SK-N-SH treated with all-trans-retinoic acid at 6 μM for 48 hours (cell line): ENCODE measurements at regions not wholly inside any gene's neighbourhood (a gene's known extent, or its start where the extent isn't known, plus 50 kb on each side); places are given as distances from the start of the nearest gene placed in this dataset.

Experiments used
- GLIS3 ChIP-seq: fragments of 250-450 bp; sonication (Bioruptor Pico); IDR thresholded peaks from 2 replicates; pipeline ENCODE4 v1.5.0; 2020; ENCODE audit warnings: mild to moderate bottlenecking, moderate library complexity
- ISL1 ChIP-seq: fragments of 250-450 bp; sonication (Bioruptor Pico); IDR thresholded peaks from 2 replicates; pipeline ENCODE4 v2.1.2; 2022; ENCODE audit warnings: mild to moderate bottlenecking, moderate library complexity
- RARB ChIP-seq: fragments of 250-450 bp; sonication (Bioruptor Pico); IDR thresholded peaks from 2 replicates; pipeline ENCODE4 v1.8.0; 2021; ENCODE audit warnings: mild to moderate bottlenecking, moderate library complexity
- SNAI2 ChIP-seq: fragments of 250-450 bp; sonication (Bioruptor Pico); IDR thresholded peaks from 2 replicates; pipeline ENCODE4 v1.5.0; 2020; ENCODE audit warnings: mild to moderate bottlenecking, moderate library complexity
- TOX ChIP-seq: fragments of 250-450 bp; sonication (Bioruptor Pico); IDR thresholded peaks from 2 replicates; pipeline ENCODE4 v1.8.0; 2021; ENCODE audit warnings: mild to moderate bottlenecking, moderate library complexity, borderline replicate concordance
- ZFP30 ChIP-seq: fragments of 450-650 bp; formaldehyde crosslinking; IDR thresholded peaks from 2 replicates; pipeline ENCODE4 v1.5.0; 2022; ENCODE audit warnings: mild to moderate bottlenecking, moderate library complexity
- ZNF70 ChIP-seq: fragments of 450-650 bp; formaldehyde crosslinking; IDR thresholded peaks from 2 replicates; pipeline ENCODE4 v1.5.0; 2020; ENCODE audit warnings: mild to moderate bottlenecking, moderate library complexity
- TF ChIP-seq, protein P1 (sequence below): fragments of 250-450 bp; sonication (Bioruptor Pico); IDR thresholded peaks from 2 replicates; pipeline ENCODE4 v1.5.1; 2020; ENCODE audit warnings: low read depth, mild to moderate bottlenecking, moderate library complexity

DNA sequence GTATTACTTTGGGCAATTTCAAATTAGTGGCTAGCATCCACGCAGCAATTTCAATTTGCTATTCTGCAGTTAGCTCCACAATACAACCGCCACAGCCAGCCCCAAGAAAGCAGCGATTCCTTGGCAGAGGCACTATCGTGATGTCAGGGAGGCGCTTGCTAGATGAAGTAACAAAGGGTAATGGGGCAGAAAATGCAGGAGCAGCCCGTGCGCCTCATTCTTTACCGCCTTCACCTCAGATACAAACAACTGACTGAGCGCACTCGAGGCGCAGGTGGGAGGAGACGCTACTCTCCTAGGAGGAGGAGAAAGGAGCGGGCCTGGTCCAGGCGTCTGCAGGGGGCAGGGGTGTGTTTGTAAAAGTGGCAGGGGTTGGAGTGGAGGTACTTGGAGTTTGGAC lies 76.9 kb upstream of the ASB18 start:
- TF ChIP-seq ZFP30 (CRISPR knock-in tag) = no peak
- TF ChIP-seq GLIS3 (CRISPR knock-in tag) = no peak
- no peak for TF ChIP-seq RARB (CRISPR knock-in tag)
- TF ChIP-seq TOX (CRISPR knock-in tag) = no peak
- TF ChIP-seq, protein P1, sequence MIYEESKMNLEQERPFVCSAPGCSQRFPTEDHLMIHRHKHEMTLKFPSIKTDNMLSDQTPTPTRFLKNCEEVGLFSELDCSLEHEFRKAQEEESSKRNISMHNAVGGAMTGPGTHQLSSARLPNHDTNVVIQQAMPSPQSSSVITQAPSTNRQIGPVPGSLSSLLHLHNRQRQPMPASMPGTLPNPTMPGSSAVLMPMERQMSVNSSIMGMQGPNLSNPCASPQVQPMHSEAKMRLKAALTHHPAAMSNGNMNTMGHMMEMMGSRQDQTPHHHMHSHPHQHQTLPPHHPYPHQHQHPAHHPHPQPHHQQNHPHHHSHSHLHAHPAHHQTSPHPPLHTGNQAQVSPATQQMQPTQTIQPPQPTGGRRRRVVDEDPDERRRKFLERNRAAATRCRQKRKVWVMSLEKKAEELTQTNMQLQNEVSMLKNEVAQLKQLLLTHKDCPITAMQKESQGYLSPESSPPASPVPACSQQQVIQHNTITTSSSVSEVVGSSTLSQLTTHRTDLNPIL (CRISPR knock-in tag) = no peak
- no peak for TF ChIP-seq ISL1 (CRISPR knock-in tag)
- no peak for TF ChIP-seq ZNF70
- TF ChIP-seq SNAI2 (CRISPR knock-in tag) = no peak
